Ramos (cell line): ENCODE measurements at regions not wholly inside any gene's neighbourhood (a gene's known extent, or its start where the extent isn't known, plus 50 kb on each side); places are given as distances from the start of the nearest gene placed in this dataset.

Source experiments
- in situ Hi-C: fragments of 300-500 bp; cut with MboI; formaldehyde crosslinking; loops from one replicate; pipeline ENCODE4 v1.14.3; 2022; ENCODE audit warnings: low sequenced_read_pairs; ENCODE audit not compliant: unreplicated experiment

DNA sequence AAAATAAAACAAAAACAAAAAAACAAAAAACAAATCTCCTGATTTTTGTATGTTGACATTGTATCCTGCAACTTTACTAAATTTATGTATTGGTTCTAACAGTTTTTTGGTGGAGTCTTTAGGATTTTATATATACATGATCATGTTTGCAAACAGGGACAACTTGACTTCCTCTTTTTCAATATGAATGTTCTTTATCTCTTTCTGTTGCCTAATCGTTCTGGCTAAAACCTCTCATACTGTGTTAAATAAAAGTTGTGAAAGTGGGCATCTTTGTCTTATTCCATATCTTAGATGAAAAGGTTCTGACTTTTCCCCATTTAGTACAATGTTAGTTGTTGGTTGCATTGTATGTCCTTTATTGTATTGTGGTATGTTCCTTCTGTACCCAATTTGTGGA is 261.7 kb upstream of the NOX3 start:
- in situ Hi-C loops, result no loop called here

GRCh38 chr6:155710704-155711103 is 255.1 kb upstream of the NOX3 start:
- in situ Hi-C loops, result no loop called here

DNA sequence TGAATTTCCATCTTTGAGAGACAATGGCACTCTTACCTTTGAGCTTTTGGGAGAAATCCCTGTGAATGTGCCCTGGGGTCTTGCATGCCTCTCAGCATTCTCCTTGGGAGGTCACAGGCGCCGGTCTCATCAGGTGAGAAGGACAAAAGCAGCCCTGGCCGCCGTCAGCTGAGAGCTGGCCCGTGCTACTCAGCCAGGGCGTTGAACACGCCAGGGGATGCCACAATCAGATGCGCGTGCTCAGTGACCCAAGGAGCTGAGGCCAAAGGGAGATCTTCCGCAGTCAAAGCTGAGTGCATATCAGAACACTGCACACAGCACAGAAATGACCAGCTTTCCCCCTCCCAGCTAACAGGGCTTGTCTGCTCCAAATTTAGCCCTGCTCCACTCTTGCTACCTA is 253.6 kb upstream of the NOX3 start:
- in situ Hi-C loops, result no loop called here

DNA sequence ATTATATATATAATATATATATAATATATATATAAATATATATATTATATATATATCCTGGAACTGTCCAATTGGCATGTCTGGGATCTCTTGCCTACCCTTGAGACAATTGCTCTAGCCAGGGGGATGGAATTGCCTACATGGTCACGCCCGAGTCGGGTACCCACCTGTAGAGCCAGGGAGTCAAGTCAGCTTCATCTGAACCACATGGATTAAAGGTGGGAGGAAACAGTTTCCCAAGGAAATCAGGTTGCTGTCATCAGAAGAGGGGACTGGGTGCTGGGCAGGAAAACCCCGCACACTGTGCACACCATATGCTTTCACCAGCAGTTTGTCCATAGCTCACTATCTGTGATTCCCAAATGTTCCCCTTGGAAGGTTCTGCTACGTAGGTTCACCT is 252.5 kb upstream of the NOX3 start:
- in situ Hi-C loops, result no loop called here

DNA sequence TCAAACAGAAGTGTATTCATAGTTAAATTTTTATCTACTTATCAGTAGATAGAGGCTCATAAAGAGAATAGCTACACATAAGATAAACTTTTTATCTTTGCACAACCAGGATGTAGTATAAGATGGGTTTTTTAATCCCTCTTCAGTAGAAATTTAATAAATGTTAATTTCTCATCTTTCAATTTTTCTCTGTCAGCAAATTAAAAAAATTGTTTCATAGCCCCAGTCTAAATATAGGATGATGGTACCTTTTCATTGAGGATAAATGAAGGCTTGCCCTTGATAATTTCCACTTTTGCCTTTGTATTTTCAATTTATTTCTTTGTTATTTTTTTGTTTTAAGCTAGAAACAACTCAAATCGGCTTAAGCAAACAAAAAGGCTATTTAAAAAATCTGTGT is 251.2 kb upstream of the NOX3 start:
- in situ Hi-C loops, result no loop called here

DNA sequence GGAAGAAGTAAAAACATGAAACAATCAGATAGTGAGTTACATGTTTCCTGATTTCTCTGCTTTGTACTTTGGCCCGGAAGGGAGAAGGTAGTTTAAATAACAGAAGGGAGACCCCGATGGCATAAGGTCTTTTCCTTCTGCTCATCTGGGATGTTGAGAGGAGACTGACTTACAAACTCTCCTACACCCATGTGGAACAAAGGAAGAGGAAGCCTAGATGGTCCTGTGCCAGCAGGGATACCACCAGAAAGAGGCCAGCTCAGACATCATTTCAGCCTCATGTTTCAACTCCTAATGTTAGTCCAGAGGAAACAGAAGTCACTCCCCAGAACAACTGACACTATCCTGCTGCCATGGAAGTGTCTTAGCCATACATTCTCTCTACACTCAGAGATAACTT is 250.7 kb upstream of the NOX3 start:
- in situ Hi-C loops, result no loop called here

- in situ Hi-C loops, result no loop called here
These were observed 245.7 kb upstream of the NOX3 start for GRCh38 chr6:155701342-155701741.

GRCh38 chr6:155695495-155695894 is 239.9 kb upstream of the NOX3 start:
- in situ Hi-C loops, result no loop called here

- in situ Hi-C loops, result no loop called here
These were observed 238.8 kb upstream of the NOX3 start for GRCh38 chr6:155694419-155694790.

- in situ Hi-C loops, result no loop called here
These were observed 238.2 kb upstream of the NOX3 start for GRCh38 chr6:155693573-155694418.

DNA sequence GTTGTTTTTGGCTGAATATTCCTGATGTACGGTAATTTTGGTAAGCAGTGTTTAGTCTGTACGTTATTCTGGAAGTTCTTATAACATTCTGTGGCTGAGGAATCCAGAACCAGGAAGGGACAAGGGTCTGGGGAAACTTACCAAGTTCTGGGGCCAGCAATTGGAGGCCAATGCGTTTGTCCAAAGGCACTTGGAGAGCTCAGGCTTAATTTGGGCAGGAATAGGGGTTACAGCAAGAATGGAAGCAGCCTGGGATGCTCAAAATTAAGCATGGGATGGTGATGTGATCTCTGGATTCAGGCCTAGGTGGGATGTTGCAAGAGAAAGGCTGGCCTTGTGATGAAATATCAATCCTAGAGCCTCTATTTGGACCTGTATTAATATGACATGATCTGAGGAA is 235.2 kb upstream of the NOX3 start:
- in situ Hi-C loops, result no loop called here

DNA sequence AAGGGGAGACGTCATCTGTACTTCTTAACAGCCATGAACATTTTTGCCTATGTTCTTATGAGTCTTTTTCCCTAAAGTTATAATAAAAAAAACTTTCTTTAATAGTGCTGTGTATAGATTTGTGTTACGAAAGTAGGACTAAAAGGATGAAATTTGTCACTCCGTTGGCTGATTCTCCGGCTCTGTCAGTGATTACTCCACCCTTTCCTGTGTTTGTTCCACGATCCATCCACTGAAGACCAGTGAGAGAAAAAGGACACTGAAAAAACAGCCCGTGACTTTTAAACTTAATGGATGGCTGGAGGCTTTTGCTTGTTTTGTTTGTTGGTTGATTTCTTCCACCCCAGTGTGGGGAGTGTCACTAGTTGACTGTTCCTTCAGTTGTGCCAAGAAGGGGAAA is 232.0 kb upstream of the NOX3 start:
- in situ Hi-C loops, result no loop called here

DNA sequence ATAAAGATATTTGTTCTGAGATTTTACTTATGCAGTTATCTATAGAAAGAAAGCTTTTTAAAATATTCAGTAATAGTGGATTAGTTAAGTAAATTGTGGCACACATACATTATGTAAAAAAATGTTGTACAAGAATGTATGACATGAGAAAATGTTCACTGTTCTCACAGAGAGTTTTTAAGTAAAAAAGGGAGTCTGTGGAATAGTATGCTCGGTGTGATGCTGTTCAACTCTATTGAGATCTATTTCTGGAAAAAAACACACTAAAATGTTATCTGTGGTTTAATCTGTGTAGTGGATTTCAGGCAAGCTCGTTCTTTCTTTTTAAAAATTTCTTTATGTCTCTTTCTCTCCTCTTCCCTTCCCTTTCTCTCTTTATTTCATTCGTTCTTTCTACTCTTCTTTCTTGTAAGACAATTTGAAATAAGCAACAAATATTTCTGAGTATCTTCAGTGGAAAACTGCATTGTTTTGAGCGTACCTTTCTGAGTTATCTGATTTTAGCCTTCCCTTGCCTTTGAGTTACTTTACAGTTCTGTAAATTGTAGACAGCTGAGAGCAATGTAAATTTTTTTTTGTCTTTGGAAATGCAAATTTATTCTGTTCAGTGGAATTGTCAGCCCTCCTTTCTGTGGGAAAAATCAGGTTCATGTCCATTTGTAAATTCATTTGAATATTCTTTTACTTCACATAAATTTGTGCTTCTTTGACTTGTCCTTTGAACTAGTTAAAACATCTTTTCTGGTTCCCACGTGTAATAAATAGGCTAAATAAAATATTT is 229.0 kb upstream of the NOX3 start:
- in situ Hi-C loops, result no loop called here

GRCh38 chr6:155678361-155678760 is 222.7 kb upstream of the NOX3 start:
- in situ Hi-C loops, result no loop called here

DNA sequence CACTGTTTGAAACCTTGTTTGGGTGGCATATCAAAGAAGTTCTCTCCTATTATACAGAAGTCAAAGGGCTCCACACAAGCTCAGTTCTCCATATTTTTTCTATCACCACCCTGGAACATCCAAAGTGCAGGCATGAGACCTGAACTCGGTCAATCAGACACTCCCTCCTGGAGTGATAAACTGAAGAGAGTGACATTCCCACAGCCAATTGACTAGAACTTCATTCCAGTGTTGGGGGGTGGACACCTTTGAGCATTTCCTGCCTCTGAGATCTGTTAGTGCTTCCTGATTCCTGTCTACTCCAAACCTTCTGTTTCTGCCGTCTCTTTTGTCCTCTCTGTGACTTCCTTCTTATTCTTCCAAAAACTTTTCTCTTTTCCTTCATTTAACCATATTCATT is 220.7 kb upstream of the NOX3 start:
- in situ Hi-C loops, result no loop called here

- in situ Hi-C loops, result no loop called here
These were observed 215.0 kb upstream of the NOX3 start for GRCh38 chr6:155670655-155671054.

- in situ Hi-C loops, result no loop called here
These were observed 204.8 kb upstream of the NOX3 start for GRCh38 chr6:155660251-155660977.

DNA sequence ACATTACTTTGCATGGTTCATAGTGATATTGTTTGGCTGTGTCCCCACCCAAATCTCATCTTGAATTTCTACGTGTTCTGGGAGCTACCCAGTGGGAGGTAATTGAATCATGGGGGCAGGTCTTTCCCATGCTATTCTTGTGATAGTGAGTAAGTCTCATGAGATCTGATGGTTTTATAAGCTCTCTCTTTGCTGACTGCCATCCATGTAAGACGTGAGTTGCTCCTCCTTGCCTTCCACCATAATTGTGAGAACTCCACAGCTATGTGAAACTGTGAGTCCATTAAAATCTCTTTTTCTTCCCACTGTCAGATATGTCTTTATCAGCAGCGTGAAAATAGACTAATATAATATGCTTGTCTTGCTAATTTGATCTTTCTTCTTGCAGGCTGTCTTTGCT is 200.4 kb upstream of the NOX3 start:
- in situ Hi-C loops, result no loop called here

GRCh38 chr6:155654474-155654873 is 198.8 kb upstream of the NOX3 start:
- in situ Hi-C loops, result no loop called here

GRCh38 chr6:155648301-155648700 is 192.7 kb upstream of the NOX3 start:
- in situ Hi-C loops, result no loop called here

GRCh38 chr6:155647354-155647753 is 191.7 kb upstream of the NOX3 start:
- in situ Hi-C loops, result no loop called here
